MM.1S (cell line): ENCODE measurements at regions not wholly inside any gene's neighbourhood (a gene's known extent, or its start where the extent isn't known, plus 50 kb on each side); places are given as distances from the start of the nearest gene placed in this dataset.

ENCODE experiments used
- DNase-seq: peaks from one replicate; pipeline ENCODE4 v3.0.0-alpha.2; 2015
- H2AFZ ChIP-seq: fragments of 300-600 bp; sonication (generic); 2 replicates; pipeline ENCODE4 v1.6.0; 2016; ENCODE audit warnings: antibody characterized with exemption, low read length
- H3F3A ChIP-seq: fragments of 300-600 bp; sonication (generic); 2 replicates; pipeline ENCODE4 v1.6.1; 2016; ENCODE audit warnings: mild to moderate bottlenecking, antibody characterized with exemption, low read length, moderate library complexity, mixed read lengths; ENCODE audit not compliant: insufficient read depth
- H3K27ac ChIP-seq: fragments of 300-600 bp; sonication (generic); 2 replicates; pipeline ENCODE4 v1.5.1; 2016; ENCODE audit warnings: mild to moderate bottlenecking, low read length
- H3K27me3 ChIP-seq: fragments of 300-600 bp; sonication (generic); replicated peaks from 2 replicates; pipeline ENCODE4 v1.6.0; 2016; ENCODE audit warnings: low read length; ENCODE audit not compliant: insufficient read depth
- H3K36me3 ChIP-seq: fragments of 300-600 bp; sonication (generic); replicated peaks from 2 replicates; pipeline ENCODE4 v1.6.1; 2016; ENCODE audit warnings: mild to moderate bottlenecking, low read length, mixed read lengths; ENCODE audit not compliant: insufficient read depth
- H3K4me1 ChIP-seq: fragments of 300-600 bp; sonication (generic); 2 replicates; pipeline ENCODE4 v1.6.1; 2016; ENCODE audit warnings: low read length, mixed read lengths
- H3K4me2 ChIP-seq: fragments of 300-600 bp; sonication (generic); 2 replicates; pipeline ENCODE4 v1.6.0; 2016; ENCODE audit warnings: low read depth, low read length
- H3K4me3 ChIP-seq: fragments of 300-600 bp; sonication (generic); 2 replicates; pipeline ENCODE4 v1.5.1; 2016; ENCODE audit warnings: low read length, mixed read lengths
- H3K79me2 ChIP-seq: fragments of 300-600 bp; sonication (generic); 2 replicates; pipeline ENCODE4 v1.6.1; 2016; ENCODE audit warnings: mixed run types, low read length, mixed read lengths
- H3K9ac ChIP-seq: fragments of 300-600 bp; sonication (generic); 2 replicates; pipeline ENCODE4 v1.6.1; 2016; ENCODE audit warnings: low read length, mixed read lengths
- H3K9me2 ChIP-seq: fragments of 300-600 bp; sonication (generic); replicated peaks from 2 replicates; pipeline ENCODE4 v1.6.1; 2016; ENCODE audit warnings: mild to moderate bottlenecking, low read length, mixed read lengths; ENCODE audit not compliant: insufficient read depth
- H3K9me3 ChIP-seq: fragments of 300-600 bp; sonication (generic); replicated peaks from 2 replicates; pipeline ENCODE4 v1.6.1; 2016; ENCODE audit warnings: mild to moderate bottlenecking, low read length, mixed read lengths; ENCODE audit not compliant: insufficient read depth
- H4K20me1 ChIP-seq: fragments of 300-600 bp; sonication (generic); 2 replicates; pipeline ENCODE4 v1.6.1; 2016; ENCODE audit warnings: mild to moderate bottlenecking, low read length, moderate library complexity, mixed read lengths; ENCODE audit not compliant: insufficient read depth
- CTCF ChIP-seq: fragments of 300-600 bp; sonication (generic); IDR thresholded peaks from 2 replicates; pipeline ENCODE4 v1.5.1; 2016; ENCODE audit warnings: antibody characterized with exemption, low read length, mixed read lengths
- EZH2 ChIP-seq: fragments of 300-600 bp; sonication (generic); optimal IDR thresholded peaks from 2 replicates; pipeline ENCODE3; 2017; ENCODE audit warnings: low read depth, mild to moderate bottlenecking, antibody characterized with exemption, low read length, mixed read lengths
- EZH2phosphoT487 ChIP-seq: fragments of 300-600 bp; sonication (generic); IDR thresholded peaks from 2 replicates; pipeline ENCODE4 v1.6.1; 2018; ENCODE audit warnings: antibody characterized with exemption, low read length

DNA sequence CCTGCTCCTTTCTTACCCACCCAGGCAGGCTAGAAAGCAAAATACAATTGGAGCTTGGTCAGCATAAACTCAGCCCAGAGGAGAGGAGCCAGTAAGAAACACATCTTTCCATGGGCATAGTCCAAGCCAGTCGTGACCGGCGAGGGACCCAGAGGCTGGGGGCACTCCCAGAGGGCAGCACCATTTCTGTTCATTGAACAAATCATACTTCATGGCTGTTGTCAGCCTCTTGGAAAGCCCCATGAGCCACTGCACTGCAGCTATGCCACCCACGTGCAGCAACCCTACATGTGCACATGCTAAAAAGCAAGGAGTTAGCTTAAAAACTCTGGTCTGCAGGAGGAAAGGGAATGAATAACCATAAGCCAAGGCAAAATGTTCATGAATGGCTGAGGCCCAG is 90.0 kb upstream of the CDKN3 start:
- no peaks in the 10 kb centered on the region for H3K9me3 ChIP-seq
- H4K20me1 ChIP-seq, result no peaks in the 10 kb centered on the region
- H3K9ac ChIP-seq, result no peak overlapping the region
- H3F3A ChIP-seq, result no peaks in the 10 kb centered on the region
- no peak overlapping the region for H3K27ac ChIP-seq
- no peak overlapping the region for H3K4me2 ChIP-seq
- H3K27me3 ChIP-seq, result no peaks in the 10 kb centered on the region
- no peaks in the 10 kb centered on the region for H3K36me3 ChIP-seq
- H3K4me3 ChIP-seq, result no peak overlapping the region
- H3K9me2 ChIP-seq, result no peaks in the 10 kb centered on the region
- H3K4me1 ChIP-seq, result no peaks in the 10 kb centered on the region
- no peaks in the 10 kb centered on the region for H3K79me2 ChIP-seq
- TF ChIP-seq EZH2, result no peak
- no peak for TF ChIP-seq EZH2phosphoT487
- TF ChIP-seq CTCF, result no peak
- no peak overlapping the region for H2AFZ ChIP-seq
- no peak for DNase-seq

- H3K79me2 ChIP-seq, result no peaks in the 10 kb centered on the region
- DNase-seq, result no peak
- no peak overlapping the region for H3K27ac ChIP-seq
- TF ChIP-seq CTCF, result no peak
- TF ChIP-seq EZH2, result no peak
- no peak for TF ChIP-seq EZH2phosphoT487
- H3K4me3 ChIP-seq, result no peak overlapping the region
- no peaks in the 10 kb centered on the region for H3K27me3 ChIP-seq
- no peaks in the 10 kb centered on the region for H3K36me3 ChIP-seq
- no peak overlapping the region for H3K4me2 ChIP-seq
- no peaks in the 10 kb centered on the region for H3K9me3 ChIP-seq
- H2AFZ ChIP-seq, result no peak overlapping the region
- no peaks in the 10 kb centered on the region for H3K4me1 ChIP-seq
- H3K9ac ChIP-seq, result no peak overlapping the region
- H3K9me2 ChIP-seq, result no peaks in the 10 kb centered on the region
- no peaks in the 10 kb centered on the region for H4K20me1 ChIP-seq
- H3F3A ChIP-seq, result no peaks in the 10 kb centered on the region
Observed at GRCh38 chr14:54309615-54310014, 87.2 kb upstream of the CDKN3 start.

DNA sequence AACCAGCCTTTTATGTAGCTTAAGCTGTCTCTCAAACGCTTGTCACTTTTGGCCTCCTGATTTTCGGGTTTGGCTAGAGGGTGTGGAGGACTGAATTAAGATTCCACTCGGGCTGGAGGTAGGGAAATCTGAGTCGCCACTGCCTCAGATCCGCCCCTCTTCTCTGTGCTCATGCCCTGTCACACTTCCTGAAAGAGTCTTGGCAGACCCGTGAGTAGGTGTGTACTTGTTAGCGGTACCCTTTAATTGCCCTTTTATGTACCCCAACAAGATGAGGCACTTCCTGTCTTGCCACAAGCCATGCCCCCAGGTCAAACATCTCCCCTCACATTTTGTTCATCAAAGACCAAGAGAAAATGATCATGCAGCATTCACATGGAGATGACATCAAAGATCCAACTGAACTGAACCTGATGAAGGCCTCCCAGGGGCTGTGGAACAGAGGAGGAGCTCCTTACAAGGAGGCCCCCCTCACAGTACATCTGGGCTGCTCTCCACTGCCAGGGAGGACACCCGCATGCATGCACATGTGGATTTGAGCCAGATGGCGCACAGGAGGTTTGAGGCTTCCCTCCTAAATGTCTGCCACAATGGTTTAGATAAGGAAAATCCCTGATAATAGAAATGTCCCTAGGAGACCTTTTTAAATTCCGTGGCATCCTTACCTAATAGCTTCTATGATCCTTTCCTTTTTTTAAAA is 86.5 kb upstream of the CDKN3 start:
- DNase-seq, result no peak
- Histone ChIP-seq H3K9ac (no peak overlapping the region), H3F3A (no peaks in the 10 kb centered on the region), H3K9me2 (no peaks in the 10 kb centered on the region), H3K4me2 (no peak overlapping the region), H3K9me3 (no peaks in the 10 kb centered on the region), H3K79me2 (no peaks in the 10 kb centered on the region), H3K4me3 (no peak overlapping the region), H3K36me3 (no peaks in the 10 kb centered on the region), H3K4me1 (no peaks in the 10 kb centered on the region), H3K27ac (no peak overlapping the region), H4K20me1 (no peaks in the 10 kb centered on the region), H3K27me3 (no peaks in the 10 kb centered on the region), H2AFZ (no peak overlapping the region)
- no peak for TF ChIP-seq EZH2phosphoT487
- TF ChIP-seq CTCF, result no peak
- no peak for TF ChIP-seq EZH2
